WERI-Rb-1 (cell line): ENCODE measurements at regions not wholly inside any gene's neighbourhood (a gene's known extent, or its start where the extent isn't known, plus 50 kb on each side); places are given as distances from the start of the nearest gene placed in this dataset.

Experiments
- DNase-seq: peaks from one replicate; pipeline ENCODE4 v3.0.0-alpha.2; 2020
- H3K27ac ChIP-seq: fragments of 250-450 bp; sonication (Bioruptor Pico); 2 replicates; pipeline ENCODE4 v1.5.1; 2020; ENCODE audit warnings: mild to moderate bottlenecking, moderate library complexity
- H3K27me3 ChIP-seq: fragments of 250-450 bp; sonication (Bioruptor Pico); 2 replicates; pipeline ENCODE4 v1.5.1; 2021; ENCODE audit warnings: mild to moderate bottlenecking, low read depth, moderate library complexity; ENCODE audit not compliant: insufficient read depth, severe bottlenecking
- H3K36me3 ChIP-seq: fragments of 250-450 bp; sonication (Bioruptor Pico); 2 replicates; pipeline ENCODE4 v1.5.1; 2020; ENCODE audit warnings: mild to moderate bottlenecking, moderate library complexity
- H3K4me3 ChIP-seq: 2 replicates; pipeline ENCODE4 v1.5.1; 2011; ENCODE audit warnings: low read depth, mild to moderate bottlenecking, control low read depth, low read length
- H3K9me3 ChIP-seq: fragments of 250-450 bp; sonication (Bioruptor Pico); 2 replicates; pipeline ENCODE4 v1.5.1; 2021; ENCODE audit warnings: mild to moderate bottlenecking, moderate library complexity; ENCODE audit not compliant: severe bottlenecking
- TF ChIP-seq, protein P1 (sequence below): IDR thresholded peaks from 2 replicates; pipeline ENCODE4 v1.5.1; 2011; ENCODE audit warnings: low read depth, mild to moderate bottlenecking, control low read depth, inconsistent platforms, low read length

DNA sequence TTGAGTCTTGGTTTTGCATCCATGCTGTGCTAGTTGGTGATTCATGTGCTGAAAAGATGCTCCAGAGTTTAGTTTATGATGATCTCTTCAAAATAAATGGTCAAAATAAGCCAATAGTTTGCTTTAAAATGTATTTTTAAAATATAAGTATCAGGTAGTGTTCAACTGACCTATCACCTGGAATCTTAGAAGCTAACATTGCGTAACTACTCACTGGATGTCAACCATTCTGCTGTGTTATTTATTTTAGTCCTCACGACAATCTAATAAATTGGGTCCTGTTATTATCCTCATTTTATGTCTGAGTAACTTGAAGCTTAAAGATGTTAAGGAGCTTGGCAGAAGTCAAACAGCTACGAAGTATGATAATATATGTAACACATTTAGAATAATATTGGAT lies 563.7 kb upstream of the MDFIC2 start:
- Histone ChIP-seq H3K27ac (no peak overlapping the region), H3K9me3 (peaks cover 2% of the 10 kb centered on the region), H3K4me3 (no peak overlapping the region), H3K36me3 (no peaks in the 10 kb centered on the region), H3K27me3 (no peaks in the 10 kb centered on the region)
- no peak for DNase-seq
- TF ChIP-seq, protein P1, sequence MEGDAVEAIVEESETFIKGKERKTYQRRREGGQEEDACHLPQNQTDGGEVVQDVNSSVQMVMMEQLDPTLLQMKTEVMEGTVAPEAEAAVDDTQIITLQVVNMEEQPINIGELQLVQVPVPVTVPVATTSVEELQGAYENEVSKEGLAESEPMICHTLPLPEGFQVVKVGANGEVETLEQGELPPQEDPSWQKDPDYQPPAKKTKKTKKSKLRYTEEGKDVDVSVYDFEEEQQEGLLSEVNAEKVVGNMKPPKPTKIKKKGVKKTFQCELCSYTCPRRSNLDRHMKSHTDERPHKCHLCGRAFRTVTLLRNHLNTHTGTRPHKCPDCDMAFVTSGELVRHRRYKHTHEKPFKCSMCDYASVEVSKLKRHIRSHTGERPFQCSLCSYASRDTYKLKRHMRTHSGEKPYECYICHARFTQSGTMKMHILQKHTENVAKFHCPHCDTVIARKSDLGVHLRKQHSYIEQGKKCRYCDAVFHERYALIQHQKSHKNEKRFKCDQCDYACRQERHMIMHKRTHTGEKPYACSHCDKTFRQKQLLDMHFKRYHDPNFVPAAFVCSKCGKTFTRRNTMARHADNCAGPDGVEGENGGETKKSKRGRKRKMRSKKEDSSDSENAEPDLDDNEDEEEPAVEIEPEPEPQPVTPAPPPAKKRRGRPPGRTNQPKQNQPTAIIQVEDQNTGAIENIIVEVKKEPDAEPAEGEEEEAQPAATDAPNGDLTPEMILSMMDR: no peak

DNA sequence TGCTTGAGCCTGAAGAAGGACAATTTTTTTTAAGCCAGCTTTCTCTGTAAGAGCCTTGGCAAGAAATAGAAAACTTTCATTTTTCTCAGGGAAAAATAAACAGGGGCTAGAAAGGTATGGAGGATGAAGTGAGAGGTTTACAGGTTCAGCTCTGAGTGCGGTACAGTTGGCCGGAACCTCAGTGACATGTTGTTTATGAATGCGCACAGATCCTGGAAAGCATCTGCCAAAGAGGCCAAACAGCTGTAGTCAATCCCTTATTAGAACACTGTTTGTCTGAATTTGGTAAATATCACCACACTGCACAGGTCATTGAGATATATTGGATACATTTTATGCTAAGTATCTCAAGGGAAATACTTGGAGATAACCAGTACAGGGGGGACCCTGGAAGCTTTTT lies 561.8 kb upstream of the MDFIC2 start:
- H3K27me3 ChIP-seq: peaks cover 2% of the 10 kb centered on the region
- peaks cover 3% of the 10 kb centered on the region for H3K9me3 ChIP-seq
- no peak overlapping the region for H3K27ac ChIP-seq
- no peak for DNase-seq
- H3K4me3 ChIP-seq: no peak overlapping the region
- H3K36me3 ChIP-seq: no peaks in the 10 kb centered on the region
- TF ChIP-seq, protein P1: no peak

DNA sequence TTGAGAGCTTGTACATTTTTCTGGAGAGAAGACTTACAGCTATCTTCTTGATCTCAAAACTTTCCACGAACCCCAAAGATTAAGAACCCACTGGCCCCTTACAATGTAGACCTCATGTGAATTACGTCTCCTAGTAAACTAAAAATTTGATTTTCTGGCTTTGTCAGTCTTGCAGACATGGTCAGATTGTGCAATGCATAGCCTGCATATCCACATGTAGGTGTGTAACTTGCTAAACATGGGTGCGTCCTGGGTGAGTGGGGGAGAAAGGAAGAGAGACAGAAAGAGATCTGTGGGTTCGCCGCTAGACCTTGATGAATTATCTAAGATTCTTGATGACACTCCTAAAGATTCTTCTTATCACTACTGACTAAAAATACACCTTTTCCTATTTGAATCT lies 561.2 kb upstream of the MDFIC2 start:
- H3K9me3 ChIP-seq: peaks cover 3% of the 10 kb centered on the region
- no peak overlapping the region for H3K4me3 ChIP-seq
- no peak for DNase-seq
- H3K27me3 ChIP-seq: peaks cover 4% of the 10 kb centered on the region
- H3K36me3 ChIP-seq: no peaks in the 10 kb centered on the region
- TF ChIP-seq, protein P1: no peak
- no peak overlapping the region for H3K27ac ChIP-seq

DNA sequence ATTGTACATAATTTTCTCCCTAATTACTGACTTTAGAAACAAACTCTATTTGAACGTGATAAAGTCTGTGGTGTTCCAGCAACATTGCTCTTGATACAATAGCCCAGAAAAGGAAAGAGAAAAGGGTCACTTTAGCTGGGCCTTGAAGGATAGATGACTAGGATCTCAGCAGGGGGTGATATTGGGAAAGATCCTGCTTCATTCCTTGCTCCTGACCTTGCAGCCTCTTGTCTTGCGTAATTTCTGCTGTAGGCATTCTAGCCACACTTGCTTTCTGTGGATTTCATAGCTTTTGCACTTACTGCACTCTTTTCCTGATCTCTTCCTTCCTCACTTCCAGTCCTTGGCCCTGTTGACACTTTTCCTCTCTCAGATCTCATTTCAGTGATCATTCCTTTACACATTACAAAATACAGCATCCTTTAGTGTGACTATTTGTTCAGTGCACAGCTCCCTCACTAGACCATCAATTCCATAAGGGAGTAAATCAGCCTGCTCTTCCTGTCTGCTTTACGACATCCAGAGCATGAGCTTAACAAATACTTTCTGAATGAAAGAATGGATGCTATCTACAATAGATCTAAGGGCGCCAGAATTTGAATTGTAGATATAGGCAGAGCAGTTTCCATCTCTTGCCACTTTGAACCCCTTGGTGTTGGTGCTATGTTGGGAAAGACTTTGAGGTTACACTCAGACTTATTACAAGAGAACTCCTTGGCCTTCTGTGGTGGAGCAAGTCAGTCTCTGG lies 559.6 kb upstream of the MDFIC2 start:
- DNase-seq: no peak
- Histone ChIP-seq H3K9me3 (peaks cover 3% of the 10 kb centered on the region), H3K27ac (no peak overlapping the region), H3K4me3 (no peak overlapping the region), H3K27me3 (peaks cover 4% of the 10 kb centered on the region), H3K36me3 (no peaks in the 10 kb centered on the region)
- TF ChIP-seq, protein P1: no peak

- Histone ChIP-seq H3K27me3 (peaks cover 4% of the 10 kb centered on the region), H3K36me3 (no peaks in the 10 kb centered on the region), H3K9me3 (peaks cover 3% of the 10 kb centered on the region), H3K27ac (no peak overlapping the region), H3K4me3 (no peak overlapping the region)
- TF ChIP-seq, protein P1: no peak
- no peak for DNase-seq
Observed at GRCh38 chr3:70870576-70870975, 558.1 kb upstream of the MDFIC2 start.

DNA sequence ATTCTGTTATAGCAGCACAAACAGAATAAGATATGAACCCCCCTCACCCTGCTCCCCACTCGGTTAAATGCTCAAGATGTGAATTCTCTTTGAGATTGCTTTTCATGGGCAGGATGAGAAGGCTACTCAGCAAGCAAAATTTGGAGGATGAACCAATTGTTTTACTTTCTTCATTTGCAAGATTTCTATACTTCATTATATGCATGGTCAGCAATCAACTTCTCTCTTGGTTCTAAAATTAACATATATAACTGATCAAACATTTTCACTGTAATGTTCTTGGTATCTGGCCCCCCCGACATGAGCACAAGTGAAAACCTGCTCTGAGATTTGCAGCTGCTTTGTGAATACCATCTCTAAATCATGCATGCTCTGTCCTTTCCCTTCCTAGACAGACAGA lies 556.1 kb upstream of the MDFIC2 start:
- no peak overlapping the region for H3K27ac ChIP-seq

More for the DNA sequence above, 556.1 kb upstream of the MDFIC2 start:
- Histone ChIP-seq H3K9me3 (peaks cover 3% of the 10 kb centered on the region), H3K36me3 (no peaks in the 10 kb centered on the region), H3K27me3 (peaks cover 4% of the 10 kb centered on the region), H3K4me3 (no peak overlapping the region)
- TF ChIP-seq, protein P1: no peak
- DNase-seq: no peak
